Right lobe of liver (tissue), 6 donors: ENCODE measurements at regions not wholly inside any gene's neighbourhood (a gene's known extent, or its start where the extent isn't known, plus 50 kb on each side); places are given as distances from the start of the nearest gene placed in this dataset.
A peak's percentile ranks its signal among the peaks of the same experiment; 100 is the strongest.

ENCODE experiments used
- ATAC-seq, 4 donors: fragments of 200-7000 bp; cut with Tn5 transposase; one replicate each; pipeline ENCODE4 v1.9.1; 2020; ENCODE audit warnings: mild to moderate bottlenecking in 4 of 4, moderate library complexity in 4 of 4
- DNase-seq, 3 donors: peaks; one replicate each; pipeline ENCODE4 v3.0.0-alpha.2; 2020
- H3K27ac ChIP-seq, 3 donors: fragments of 200-600 bp; one replicate each; pipeline ENCODE4 v1.8.0; 2022
- H3K27me3 ChIP-seq, 2 donors: fragments of 200-600 bp; one replicate each; pipeline ENCODE4 v1.8.0; 2022
- H3K36me3 ChIP-seq, 4 donors: fragments of 200-600 bp; sonication (generic) in 1 of 4; one replicate each; pipeline versions ENCODE4 v1.5.1 to v1.8.0; 2017 to 2022; ENCODE audit warnings: control low read depth in 1 of 4
- H3K4me1 ChIP-seq, 4 donors: fragments of 200-600 bp; sonication (generic) in 1 of 4; one replicate each; pipeline versions ENCODE4 v1.5.1 to v1.8.0; 2017 to 2022; ENCODE audit warnings: control low read depth in 1 of 4
- H3K4me3 ChIP-seq, 3 donors: fragments of 200-600 bp; one replicate each; pipeline ENCODE4 v1.8.0; 2022
- H3K9me3 ChIP-seq, 4 donors: fragments of 200-600 bp; sonication (generic) in 1 of 4; one replicate each; pipeline versions ENCODE4 v1.5.1 to v1.8.0; 2017 to 2022; ENCODE audit warnings: control low read depth in 1 of 4
- POLR2A ChIP-seq: fragments of 450-650 bp; IDR thresholded peaks from one replicate; pipeline ENCODE4 v1.6.1; 2017; ENCODE audit warnings: antibody characterized with exemption, mild to moderate bottlenecking
- WGBS: methylation state at CpG from one replicate; pipeline ENCODE4 v1.1.6; 2018; ENCODE audit warnings: low coverage, low lambda C conversion rate; ENCODE audit not compliant: insufficient coverage; ENCODE audit errors: missing lambda C conversion rate; 5-methylcytosine and 5-hydroxymethylcytosine counted together
- intact Hi-C, 2 donors: fragments of 100-400 bp; cut with DNase I; formaldehyde crosslinking; loops; one replicate each; pipeline versions ENCODE4 v1.11.2 to v1.14.1; 2022
- TF ChIP-seq, protein P1 (sequence below), 4 donors: fragments of 200-600 bp in 3 of 4; fragments of 450-650 bp in 1 of 4; IDR thresholded peaks; one replicate each; pipeline versions ENCODE4 v1.5.1 to v1.8.0; 2016 to 2022; ENCODE audit warnings: antibody characterized with exemption in 4 of 4, mild to moderate bottlenecking in 2 of 4
- donor health status: DM: no; HTN: yes; CAD: no.
- donor health status: DM: no; HTN: no; CAD: no.
- donor health status: DM: no; HTN: no; CAD: no.
- donor health status: DM: no; HTN: yes; CAD: no.
- donor health status: DM: no; HTN: yes; CAD: no.

DNA sequence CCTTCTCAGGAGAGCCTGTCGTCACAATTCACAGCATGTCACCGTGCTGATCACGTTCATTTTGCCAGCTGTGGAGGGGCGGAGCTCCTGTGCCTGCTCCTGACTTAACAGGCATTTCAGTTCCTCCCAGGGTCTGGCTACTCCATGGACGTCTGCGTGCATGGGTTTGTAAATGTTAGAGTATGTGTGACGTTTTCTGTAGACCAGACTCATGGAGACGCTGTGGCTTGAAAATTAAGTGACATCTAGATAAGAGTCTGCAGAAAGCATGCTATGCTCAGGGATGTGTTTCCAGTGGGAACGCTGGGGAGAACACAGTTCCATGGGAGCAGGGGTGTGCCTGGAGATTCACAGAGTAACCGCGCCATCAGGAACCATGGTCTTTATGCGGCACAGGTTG is 804.0 kb downstream of the TBC1D22A start:
- no peak overlapping the region for H3K27ac ChIP-seq
- 56% methylated on average over 9 of the region's 12 CpGs for WGBS
- ATAC-seq: no peak
- DNase-seq: no peak
- no peaks in the 10 kb centered on the region for H3K4me1 ChIP-seq
- H3K9me3 ChIP-seq: no peaks in the 10 kb centered on the region
- no peaks in the 10 kb centered on the region for H3K36me3 ChIP-seq
- TF ChIP-seq POLR2A: no peak
- TF ChIP-seq, protein P1, sequence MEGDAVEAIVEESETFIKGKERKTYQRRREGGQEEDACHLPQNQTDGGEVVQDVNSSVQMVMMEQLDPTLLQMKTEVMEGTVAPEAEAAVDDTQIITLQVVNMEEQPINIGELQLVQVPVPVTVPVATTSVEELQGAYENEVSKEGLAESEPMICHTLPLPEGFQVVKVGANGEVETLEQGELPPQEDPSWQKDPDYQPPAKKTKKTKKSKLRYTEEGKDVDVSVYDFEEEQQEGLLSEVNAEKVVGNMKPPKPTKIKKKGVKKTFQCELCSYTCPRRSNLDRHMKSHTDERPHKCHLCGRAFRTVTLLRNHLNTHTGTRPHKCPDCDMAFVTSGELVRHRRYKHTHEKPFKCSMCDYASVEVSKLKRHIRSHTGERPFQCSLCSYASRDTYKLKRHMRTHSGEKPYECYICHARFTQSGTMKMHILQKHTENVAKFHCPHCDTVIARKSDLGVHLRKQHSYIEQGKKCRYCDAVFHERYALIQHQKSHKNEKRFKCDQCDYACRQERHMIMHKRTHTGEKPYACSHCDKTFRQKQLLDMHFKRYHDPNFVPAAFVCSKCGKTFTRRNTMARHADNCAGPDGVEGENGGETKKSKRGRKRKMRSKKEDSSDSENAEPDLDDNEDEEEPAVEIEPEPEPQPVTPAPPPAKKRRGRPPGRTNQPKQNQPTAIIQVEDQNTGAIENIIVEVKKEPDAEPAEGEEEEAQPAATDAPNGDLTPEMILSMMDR (IDR thresholded peaks at IDR 0.05): no peak
- no peak overlapping the region for H3K4me3 ChIP-seq
- intact Hi-C loops: no loop called here
- H3K27me3 ChIP-seq: no peaks in the 10 kb centered on the region

DNA sequence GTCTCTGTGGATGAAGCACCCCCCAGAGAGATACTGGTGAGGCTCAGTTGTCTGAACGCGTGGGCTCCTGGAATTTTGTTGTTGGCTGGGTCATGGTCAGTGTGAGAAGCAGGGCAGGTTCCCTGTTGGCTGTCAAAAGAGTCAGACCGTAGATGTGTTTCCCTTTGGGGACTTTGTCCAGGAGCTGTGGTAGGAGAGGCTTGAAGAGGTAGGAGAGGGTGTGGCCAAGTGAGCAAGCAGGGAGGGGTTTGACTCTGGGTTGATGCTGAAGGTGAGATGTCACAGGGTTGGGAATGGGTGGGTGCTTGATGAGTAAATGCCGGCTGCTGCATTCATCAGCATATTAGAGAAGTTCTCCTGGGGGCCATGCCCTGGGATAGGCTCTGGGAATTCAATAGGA is 803.2 kb downstream of the TBC1D22A start:
- WGBS: 69% methylated on average over 4 of the region's 4 CpGs

DNA sequence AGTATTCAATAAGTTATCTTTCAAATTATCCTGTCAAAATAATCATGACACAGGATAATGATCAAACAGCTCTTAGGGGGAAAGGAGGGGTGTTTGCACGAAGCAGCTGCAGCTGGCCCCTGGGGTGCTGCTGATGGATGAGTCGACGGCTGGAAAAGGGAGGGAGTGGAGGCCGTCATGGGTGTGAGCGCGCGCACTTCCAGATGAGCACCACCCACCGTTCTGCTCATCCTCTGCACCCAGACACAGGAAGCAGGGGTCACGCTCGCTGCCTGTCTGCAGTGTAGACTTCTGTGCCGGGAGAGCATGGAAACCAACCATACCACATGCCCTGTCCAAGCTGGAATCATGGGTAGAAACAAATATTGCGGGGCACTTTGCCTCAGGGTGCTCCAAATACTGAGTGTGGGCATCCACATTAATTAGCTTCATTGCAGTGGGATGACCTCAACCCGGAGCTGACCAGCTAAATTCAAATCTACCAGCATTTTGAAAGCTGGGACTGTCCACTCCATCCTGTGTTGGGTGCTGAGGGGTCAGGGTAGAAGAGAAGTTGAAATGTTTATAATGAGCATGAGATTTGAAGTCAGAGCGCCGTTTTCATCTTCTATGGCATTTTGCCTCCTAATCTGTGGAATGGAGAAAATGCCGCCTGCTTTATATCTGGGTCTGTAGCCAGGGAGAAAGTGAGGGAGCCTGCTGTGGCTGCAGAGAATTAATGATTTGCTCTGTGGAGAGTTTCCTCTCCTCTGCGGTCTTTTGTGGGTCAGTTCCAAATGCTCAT is 802.4 kb downstream of the TBC1D22A start:
- no peak for DNase-seq
- Histone ChIP-seq H3K27me3 (no peaks in the 10 kb centered on the region), H3K27ac (no peak overlapping the region), H3K4me1 (no peaks in the 10 kb centered on the region), H3K9me3 (no peaks in the 10 kb centered on the region), H3K4me3 (no peak overlapping the region), H3K36me3 (no peaks in the 10 kb centered on the region)
- intact Hi-C loops: no loop called here
- WGBS: 59% methylated on average over 8 of the region's 17 CpGs
- ATAC-seq: peak in 2 of 4 donors; percentile 9 to 29
- TF ChIP-seq POLR2A: no peak
- TF ChIP-seq, protein P1 (IDR thresholded peaks at IDR 0.05): no peak

More for the DNA sequence above, 803.2 kb downstream of the TBC1D22A start:
- Histone ChIP-seq H3K27me3 (no peaks in the 10 kb centered on the region), H3K4me1 (no peaks in the 10 kb centered on the region), H3K27ac (no peak overlapping the region), H3K9me3 (no peaks in the 10 kb centered on the region), H3K4me3 (no peak overlapping the region), H3K36me3 (no peaks in the 10 kb centered on the region)
- TF ChIP-seq POLR2A: no peak
- TF ChIP-seq, protein P1 (IDR thresholded peaks at IDR 0.05): no peak
- DNase-seq (no peak), ATAC-seq (no peak)
- intact Hi-C loops: no loop called here

DNA sequence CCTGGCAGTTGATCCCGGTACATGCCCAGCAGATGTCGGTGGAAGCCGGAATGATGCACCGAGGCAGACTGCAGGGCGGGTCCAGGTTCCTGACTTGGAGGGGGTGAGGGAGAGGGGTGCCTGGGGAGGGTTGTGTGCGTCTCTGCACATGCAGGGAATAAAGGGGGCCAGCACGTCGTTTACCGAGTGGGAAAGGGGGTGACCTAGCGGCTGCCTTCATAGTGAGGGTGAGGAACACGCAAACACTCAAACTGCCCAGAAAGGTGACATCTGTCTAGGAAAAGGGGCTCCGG is 801.7 kb downstream of the TBC1D22A start:
- H3K27ac ChIP-seq: no peak overlapping the region
- H3K4me1 ChIP-seq: no peaks in the 10 kb centered on the region
- no peaks in the 10 kb centered on the region for H3K27me3 ChIP-seq
- H3K4me3 ChIP-seq: no peak overlapping the region
- H3K9me3 ChIP-seq: no peaks in the 10 kb centered on the region
- ATAC-seq (no peak), DNase-seq (no peak)
- no peak for TF ChIP-seq POLR2A
- TF ChIP-seq, protein P1 (IDR thresholded peaks at IDR 0.05): no peak
- no peaks in the 10 kb centered on the region for H3K36me3 ChIP-seq
- 60% methylated on average over 7 of the region's 12 CpGs for WGBS
- intact Hi-C loops: no loop called here
